Stimulated activated CD8-positive, alpha-beta memory T cell treated with anti-CD3 and anti-CD28 coated beads, Interleukin-2, amount 100 ng/mL, for 1 hour (primary cell): ENCODE measurements at regions not wholly inside any gene's neighbourhood (a gene's known extent, or its start where the extent isn't known, plus 50 kb on each side); places are given as distances from the start of the nearest gene placed in this dataset.
"Not testable (repeated sequence)": the region's sequence is repeated elsewhere in the genome, so short reads cannot be mapped to it uniquely, and the experiment has no call there.

Experiments used
- DNase-seq, 2 donors: peaks; one replicate each; pipeline ENCODE4 v3.0.0-alpha.2; 2020; ENCODE audit warnings: low read depth in 2 of 2

DNA sequence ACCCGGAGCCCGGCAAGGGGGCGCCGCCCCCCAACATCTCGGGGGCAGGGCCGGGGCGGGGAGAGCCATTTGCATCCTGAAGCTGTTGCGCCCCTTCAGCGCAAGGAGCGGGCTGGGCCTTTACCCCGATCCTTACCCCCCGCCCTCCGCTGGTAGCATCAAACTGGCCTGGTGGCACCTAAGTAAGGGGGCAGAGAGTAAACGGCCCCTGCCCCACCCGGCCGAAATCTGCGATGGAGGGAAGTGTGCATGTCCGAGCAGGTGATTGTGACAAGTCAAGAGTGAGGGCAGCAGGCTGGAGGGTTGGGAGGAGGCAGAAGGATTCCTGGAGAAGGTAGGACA lies 101.2 kb downstream of the ESM1 start:
- no peak for DNase-seq

DNA sequence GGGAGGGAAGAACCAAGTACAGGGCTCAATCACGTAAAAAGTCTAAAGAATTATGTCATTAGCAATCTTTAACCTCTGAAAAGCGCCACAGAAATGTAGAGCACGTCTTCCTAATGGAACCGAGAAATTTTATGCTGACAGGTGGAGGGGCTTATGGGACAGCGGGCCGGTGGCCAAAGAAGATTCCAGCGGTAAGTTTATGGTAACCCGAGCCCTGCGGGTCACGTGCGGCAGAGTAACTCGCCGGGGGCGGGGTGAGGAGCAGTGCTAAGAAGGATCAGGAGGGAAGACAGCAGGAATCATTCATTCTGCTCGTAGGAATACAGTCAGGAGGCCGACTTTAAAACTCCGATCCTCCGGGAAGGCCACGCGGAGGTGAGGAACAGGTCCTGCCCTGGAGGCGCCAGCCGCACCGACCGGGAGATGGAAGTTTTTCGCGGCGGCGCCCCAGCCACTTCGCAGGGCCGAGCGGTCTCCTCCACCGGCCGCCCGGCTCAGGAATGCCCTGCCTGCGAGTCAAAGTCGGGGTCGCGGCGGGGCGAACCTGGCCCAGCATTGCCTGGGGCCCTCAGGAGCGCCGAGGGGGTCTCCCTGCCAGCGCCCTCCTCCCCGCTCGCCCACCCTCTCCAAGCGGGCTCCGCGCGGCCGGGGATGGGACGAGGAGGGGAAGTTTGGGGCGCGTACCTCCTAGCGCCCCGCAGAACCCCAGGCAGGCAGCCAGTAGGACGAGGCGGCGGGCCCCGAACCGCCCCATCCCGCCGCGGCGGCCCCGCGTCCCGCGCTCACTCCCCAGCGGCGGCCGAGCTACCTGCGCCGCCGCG lies 101.8 kb downstream of the ESM1 start:
- DNase-seq: no peak

DNA sequence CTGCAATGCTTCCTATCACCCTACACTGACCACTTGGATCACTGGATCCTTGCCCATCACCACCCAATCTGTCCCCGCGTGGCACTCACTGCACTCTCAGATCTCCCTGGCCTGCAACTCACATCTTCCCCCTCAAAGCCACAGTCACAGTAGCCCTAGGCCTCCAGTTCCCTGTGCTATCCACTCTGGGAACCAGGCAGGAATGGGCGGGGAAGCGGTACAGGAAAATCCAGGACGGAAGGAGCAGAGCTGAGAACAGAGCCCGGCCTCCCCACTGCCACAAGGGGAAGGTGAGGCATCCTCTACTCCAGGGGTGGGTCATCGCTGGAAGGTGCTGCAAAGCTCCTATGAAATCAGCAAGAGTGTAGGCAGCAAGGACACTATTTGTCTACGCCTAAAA lies 102.6 kb downstream of the ESM1 start:
- DNase-seq: no peak

DNA sequence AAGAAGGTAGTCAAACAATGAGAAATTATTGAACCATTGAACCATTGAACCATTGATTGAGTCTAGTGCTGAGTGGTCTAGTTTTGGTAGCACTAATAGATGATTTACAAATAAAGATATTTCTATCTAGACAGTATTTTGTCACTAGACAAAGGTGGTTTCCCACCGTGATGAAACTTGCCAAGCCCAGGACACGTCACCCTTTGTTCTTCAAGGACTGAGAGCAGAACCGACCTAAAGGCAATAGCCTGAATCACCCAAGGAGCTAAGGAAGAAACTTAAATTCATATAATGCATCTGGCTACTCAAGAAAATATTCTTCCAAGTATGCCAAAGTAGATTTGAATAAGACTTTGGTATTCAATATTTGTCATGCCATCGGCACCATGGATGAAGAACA lies 103.3 kb downstream of the ESM1 start:
- no peak for DNase-seq

DNA sequence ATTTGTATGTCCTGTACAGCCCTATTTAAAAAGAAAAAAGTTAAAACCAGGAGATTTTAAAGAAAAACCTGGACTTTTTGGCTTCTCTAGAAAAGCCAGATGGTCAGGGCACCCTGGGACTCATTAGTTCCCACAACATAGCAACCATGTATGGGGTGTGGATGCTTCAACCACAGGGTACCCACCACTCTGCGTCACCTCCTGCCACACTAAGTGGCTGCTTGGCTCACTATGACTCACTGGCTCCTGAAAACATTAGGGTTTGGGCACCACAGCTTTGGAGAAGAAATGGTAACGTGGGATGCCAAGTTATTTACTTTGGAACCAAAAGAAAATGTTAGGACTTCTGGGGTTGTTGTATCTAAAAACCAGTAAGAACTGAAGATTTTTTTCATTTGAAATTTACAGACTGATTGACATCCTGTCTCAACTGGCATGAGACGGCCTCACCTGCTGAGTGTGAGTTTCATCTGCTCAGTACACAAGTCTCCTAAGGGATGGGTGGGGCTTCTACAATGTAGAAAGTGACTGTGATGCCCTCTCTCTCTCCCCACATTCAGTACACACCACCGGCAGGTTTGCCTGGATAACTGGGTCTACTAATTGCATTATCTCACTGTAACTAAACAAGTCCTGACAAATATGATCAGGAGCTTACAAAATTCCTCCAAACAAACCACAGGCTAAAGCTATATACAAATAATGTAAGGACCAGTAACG lies 103.9 kb downstream of the ESM1 start:
- no peak for DNase-seq

DNA sequence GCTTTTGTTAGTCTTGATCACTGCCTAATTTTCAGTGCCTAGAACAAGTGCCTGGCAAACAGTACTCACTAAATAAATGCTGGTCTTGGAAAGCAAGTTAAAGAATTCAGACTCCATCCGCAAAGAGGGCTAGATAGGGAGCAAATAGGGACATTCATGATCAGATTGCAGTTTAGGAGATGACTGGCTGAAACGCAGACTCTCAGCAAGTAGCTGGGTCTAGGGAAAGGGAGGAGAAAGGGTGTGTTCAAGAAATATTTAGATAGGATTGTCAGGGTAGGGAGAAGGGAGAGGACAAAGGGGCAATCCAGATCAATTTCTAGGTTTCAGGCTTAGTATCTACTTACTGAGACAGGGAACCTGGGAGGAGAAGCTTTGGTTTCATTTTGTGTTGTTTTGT lies 108.4 kb downstream of the ESM1 start:
- no peak for DNase-seq

DNA sequence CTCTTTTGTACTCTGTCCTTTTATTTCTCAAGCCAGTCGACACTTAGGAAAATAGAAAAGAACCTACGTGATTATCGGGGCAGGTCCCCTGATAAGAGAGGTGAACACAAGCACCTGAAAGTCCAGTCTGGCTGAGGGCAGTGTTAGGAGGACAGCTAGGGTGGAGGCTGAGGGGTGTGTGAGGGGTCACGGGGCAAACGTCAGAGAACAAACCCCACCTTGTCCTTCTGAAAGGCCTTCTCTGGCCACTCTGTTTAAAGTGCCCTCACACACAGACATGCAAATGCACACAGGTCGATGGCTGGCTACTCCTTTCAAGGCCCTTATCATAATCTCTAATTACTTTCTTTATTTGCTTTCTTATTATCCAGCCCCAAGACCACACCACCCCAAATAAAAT lies 108.8 kb downstream of the ESM1 start:
- no peak for DNase-seq

DNA sequence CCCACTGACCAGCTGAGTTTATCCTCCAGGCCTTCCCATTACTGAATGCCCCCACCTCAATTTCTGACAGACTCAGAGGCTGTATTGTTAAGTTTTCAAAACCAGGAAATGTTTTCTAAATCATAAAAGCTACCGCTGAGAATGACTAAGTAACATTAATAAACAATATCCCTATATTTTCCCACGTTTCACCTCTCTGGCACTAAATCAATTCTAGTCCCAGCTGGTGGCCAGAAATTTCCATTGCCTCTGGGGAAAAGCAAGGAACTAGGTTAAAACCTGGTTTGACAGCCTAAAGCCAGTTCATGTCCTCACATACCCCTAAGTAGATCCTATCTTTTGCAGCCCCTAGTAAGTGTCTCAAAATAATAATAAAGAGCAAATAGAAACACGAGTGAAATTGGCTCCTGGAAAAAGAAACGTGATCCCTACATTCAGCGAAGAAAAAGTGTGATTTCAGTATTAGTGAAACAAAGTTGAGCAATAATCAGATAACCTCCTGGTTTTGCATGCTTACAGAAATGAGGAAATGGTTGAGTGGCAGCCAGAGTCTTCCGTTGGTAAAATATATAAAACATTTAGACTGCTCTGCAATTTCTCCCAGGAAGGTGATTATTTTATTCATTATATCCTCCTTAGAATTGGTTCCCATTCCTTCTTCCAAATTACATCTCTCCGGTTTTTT lies 110.9 kb downstream of the ESM1 start:
- DNase-seq: no peak

DNA sequence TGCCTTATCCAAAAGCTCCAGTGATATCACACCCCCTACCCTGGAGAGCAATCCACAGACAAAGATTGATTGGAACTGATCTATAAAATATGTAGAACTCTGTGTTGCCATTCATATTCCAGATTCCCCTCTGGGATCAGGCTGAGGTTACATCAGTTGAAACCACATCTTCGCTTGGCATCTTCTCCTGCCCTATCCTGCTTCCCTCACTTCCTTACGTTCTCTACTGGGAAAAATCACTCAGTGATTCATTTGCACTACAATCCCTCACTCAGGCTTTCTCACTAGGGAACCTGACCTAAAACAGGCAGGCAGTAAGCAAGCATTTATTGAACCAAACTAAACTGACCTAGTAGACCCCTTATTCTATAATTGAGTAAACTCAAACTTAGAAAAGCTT lies 111.7 kb downstream of the ESM1 start:
- DNase-seq: no peak

DNA sequence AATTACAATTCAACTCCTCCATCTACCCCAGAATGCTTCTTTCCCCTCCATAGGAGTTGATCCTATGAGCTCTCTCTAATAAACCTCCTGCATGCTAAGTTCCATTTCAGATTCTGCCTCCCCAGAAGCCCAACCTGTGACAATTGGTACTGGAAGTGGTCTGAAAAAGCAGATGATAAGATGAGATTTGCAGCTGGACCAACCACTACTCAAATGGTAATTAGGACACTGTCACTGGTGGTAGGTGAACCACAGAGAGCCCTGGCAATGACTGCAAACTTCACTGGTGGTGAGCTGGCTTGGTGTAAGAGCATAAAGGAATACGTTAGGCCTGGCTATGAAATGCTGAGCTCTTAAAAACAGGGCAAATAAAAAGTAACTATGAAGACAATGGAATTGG lies 112.6 kb downstream of the ESM1 start:
- DNase-seq: no peak

DNA sequence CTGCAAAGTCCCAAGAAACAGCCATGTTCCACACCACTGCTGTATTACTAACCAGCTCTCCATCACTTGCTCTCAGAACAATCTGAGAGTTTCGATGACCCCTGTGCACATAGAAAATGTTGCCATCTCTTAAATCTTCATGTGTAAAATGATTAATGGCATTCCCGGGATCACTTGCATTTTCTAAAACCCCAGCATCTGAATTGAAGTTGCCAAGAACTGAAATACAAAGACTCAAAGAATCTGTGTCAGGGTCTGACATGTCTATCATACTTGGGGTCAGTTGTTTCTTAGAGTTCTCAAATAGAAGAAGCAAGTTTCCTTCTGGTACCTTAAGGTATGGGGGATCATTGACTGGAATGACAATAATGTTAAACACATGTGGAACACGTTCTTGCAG lies 115.1 kb downstream of the ESM1 start:
- no peak for DNase-seq

DNA sequence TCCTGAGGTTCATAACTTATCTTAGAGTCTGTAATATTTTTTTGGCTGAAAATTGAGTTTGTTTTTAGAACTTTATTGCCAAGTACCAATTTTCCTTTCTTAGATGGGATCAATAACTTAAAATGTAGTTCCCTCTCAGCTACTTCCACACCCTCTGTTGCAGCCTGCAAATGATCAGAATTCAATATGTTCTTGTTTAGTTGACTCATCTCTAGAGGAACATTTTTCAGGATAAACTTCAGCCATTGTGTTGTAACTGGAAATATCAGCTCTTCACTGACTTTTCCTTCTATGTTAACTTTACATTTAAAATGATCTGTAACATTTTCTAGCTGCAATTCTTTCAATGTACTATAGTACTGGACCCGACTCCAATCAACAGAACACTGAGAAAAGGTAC lies 115.7 kb downstream of the ESM1 start:
- no peak for DNase-seq

DNA sequence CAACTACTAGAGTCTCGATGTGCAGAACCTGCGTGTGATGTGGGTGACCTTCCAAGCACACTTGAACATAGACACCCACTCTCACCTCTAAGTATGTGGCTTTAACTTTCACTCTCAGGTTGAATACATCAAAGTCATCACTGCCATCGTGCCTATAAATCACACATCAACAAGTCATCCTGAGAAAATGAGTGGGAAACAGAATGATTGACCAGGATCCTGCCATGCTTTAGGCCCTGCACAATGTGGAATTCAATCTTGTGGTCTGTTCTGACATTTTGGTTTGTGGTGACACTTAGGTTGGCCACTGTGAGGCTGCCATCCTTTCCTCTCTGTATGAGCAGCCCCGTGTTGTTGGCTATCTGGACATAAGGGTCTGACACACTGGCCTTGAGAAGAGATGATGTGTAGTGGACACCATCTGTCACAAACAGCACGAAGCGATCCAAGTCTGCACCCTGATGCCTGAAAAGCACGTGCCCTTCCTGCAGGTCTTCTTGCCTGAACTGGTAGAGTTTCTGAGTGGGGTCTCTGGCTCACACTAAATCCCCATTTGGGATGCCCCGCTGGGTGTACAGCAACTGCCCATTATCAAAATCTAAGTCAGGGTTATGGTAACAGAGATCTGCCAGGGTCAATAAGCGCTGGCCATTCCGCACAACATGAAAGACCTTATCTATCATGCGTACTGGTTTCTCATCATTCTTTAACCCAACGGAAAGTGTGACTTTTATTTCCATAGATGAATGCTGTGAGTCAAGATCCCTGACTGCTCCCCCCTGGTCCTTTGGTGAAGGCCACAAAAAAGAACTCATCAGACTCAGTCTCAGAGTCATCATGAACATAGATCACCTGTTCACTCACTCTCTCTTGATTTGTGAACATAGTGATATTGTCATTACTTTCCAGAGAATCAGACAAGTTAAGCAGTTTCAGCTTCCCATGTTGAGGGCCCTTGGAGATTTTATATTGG lies 116.6 kb downstream of the ESM1 start:
- DNase-seq: no peak

DNA sequence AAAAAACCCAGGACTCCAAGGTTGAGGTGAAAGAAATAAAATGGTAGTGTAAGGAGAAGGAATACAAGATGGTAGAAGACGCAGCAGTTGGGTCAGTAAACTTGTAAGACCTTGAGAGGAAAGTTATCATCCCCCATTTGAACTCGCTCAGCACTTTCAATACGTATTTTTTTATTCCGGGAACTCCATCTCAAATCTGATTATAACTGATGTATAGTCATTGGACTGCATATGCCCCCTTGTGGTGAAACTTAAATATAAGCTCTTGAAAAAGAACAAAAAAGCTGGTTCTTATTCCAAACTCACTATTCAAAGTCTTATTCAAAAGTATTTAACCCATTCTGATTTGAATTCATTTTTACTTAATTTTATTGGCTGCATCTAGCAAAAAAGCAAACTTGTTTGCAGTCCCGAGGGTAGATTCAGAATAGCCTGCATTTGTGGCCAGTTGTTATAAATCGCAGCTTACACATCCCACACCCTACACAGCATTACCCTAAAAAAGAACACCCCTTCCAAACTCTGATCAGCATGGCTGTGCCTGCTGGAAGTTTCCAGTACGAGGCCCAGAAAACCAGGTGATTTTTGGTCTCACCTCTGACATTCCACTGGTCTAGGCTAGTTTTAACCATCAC lies 118.0 kb downstream of the ESM1 start:
- DNase-seq: no peak

DNA sequence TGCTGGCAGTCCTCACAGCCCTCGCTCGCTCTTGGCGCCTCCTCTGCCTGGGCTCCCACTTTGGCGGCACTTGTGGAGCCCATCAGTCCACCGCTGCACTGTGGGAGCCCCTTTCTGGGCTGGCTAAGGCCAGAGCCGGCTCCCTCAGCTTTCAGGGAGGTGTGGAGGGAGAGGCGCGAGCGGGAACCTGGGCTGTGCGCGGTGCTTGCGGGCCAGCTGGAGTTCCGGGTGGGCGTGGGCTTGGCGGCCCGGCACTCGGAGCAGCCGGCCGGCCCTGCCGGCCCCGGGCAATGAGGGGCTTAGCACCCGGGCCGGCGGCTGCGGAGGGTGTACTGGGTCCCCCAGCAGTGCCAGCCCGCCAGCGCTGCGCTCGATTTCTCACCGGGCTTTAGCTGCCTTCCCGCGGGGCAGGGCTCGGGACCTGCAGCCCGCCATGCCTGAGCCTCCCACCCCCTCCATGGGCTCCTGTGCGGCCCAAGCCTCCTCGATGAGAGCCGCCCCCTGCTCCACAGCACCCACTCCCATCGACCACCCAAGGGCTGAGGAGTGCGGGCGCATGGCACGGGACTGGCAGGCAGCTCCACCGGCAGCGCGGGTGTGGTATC lies 120.4 kb downstream of the ESM1 start:
- DNase-seq: not testable (repeated sequence)

DNA sequence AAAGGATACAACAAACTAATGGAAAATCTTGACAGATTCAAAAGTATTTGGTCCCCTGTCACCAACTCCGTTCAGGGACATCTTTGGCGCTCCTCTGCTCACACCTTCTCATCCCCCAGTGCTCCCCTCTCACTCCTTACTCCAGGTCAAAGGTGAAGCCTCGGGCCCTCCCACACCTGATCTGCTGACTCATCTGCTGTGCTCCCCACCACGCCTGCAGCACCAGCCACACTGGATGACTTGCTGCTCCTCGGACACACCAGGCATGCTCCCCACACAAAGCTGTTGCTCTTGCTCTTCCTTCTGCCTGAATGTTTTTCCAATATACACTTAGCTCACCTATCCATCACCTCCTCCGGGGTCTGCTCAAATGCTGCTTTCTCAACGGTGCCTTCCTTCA lies 123.4 kb downstream of the ESM1 start:
- no peak for DNase-seq

DNA sequence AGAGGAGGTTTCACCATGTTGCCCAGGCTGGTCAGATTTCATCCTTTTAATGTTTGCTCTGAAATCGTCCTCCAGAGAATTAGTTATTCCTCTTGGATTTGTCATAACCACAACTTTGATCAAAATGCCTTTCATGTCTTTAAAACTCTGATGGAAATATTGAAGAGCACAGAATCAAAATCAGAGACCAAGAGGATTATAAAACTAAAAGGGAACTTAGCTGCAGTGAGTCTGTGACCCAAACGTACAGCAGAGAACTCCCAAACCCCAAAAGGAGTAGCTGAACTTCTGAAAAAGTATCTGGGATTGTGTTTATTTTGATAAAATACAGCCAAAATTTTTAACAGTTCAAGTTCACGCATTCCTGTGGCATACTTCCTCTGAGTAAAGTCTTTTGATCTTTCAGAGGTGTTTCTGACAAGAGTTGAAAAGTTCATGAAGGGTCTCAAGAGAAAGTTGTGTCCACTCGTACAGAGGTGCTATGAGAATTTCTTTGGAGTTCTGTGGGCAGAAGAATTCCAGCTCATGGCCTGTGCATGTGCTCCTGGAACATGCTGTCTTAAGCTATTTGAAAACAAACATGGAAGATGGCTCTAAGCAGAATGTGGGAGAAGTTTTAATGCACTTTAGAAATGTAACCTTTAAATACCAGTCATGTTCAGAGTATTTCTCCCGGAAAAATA lies 124.0 kb downstream of the ESM1 start:
- DNase-seq: no peak

DNA sequence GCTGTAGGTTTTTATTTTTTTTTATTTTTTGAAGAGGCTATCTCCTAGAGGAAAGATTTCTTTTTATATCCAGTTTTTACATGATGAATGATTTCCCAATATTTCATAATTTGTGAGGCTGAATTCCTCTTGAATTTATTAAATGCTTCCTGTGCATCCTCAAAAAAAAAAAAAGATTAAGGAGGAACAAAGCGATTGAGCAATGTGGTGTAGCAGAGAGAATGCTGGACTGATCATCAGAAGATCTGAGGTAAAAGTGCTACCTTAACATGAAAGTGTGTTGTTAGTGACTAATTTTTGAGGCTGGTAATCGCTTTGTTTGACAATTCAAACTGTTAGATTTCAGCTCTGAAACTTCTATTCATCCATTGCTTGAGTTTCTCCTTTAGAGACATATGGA lies 125.1 kb downstream of the ESM1 start:
- no peak for DNase-seq

DNA sequence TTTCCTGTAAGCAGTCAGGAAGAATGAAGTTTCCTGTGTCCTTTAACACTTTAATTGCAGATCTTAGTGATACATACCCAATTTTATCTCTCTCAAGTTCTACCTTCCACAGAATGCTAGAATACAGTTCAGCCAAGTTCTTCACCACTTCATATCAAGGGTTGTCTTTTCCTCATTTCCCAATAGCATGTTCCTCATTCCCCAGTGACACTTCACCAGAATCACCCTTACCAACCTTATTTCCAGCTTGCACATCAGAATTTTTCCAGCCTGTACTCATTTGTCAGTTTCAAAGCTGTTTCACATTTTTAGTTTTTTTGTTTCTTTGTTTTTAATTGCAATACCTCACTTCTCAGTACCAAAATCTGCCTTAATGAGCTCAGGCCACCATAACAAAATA lies 126.1 kb downstream of the ESM1 start:
- DNase-seq: no peak

DNA sequence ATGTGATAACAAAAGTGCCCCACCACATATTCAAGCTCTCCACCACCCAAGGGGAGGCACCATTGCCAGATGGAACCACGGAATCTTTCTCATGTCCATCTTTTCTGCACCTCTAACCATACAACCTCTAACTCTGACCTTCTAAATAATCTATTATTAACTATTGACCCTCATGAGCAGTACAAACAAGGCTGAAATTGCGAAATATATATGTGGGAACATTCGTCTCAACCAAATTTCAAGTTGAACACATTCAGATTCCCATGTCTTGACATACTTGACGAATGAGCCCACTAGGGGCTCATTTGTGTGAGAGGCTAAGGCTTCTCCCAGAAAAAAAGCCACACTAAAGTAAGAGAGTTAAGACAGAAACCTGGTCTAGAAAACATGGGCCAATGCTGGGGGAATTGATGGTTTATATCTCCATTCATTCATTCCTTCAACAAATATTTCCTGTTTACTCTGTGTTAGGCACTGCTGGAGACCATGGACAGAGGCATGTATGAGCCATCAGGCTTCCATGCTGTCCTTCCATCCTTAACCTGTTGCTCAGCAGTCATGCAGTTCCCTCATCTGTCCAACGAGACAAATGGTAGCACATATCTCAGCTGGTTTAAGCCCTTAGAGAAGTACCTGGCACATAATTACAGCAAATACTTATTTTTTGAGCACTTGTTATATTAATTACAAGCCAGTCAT lies 130.4 kb downstream of the ESM1 start:
- DNase-seq: no peak
